Nephron progenitor cell (in vitro differentiated cells): ENCODE measurements at regions not wholly inside any gene's neighbourhood (a gene's known extent, or its start where the extent isn't known, plus 50 kb on each side); places are given as distances from the start of the nearest gene placed in this dataset.

Experiments
- DNase-seq: peaks from one replicate; pipeline ENCODE4 v3.0.0; 2021
- H3K27ac Mint-ChIP-seq: 2 replicates; pipeline ENCODE4 v1.8.0; 2021; ENCODE audit warnings: mild to moderate bottlenecking, moderate library complexity, mixed read lengths
- H3K27me3 Mint-ChIP-seq: 2 replicates; pipeline ENCODE4 v1.8.0; 2021; ENCODE audit warnings: mild to moderate bottlenecking, low read depth, mixed read lengths; ENCODE audit not compliant: poor library complexity
- H3K36me3 Mint-ChIP-seq: 2 replicates; pipeline ENCODE4 v1.8.0; 2021; ENCODE audit warnings: low read depth, mixed read lengths
- H3K4me1 Mint-ChIP-seq: 2 replicates; pipeline ENCODE4 v1.8.0; 2021; ENCODE audit warnings: mixed read lengths
- H3K4me3 Mint-ChIP-seq: 2 replicates; pipeline ENCODE4 v1.8.0; 2021; ENCODE audit warnings: mild to moderate bottlenecking, moderate library complexity, mixed read lengths
- H3K9me3 Mint-ChIP-seq: 2 replicates; pipeline ENCODE4 v1.8.0; 2021; ENCODE audit warnings: mild to moderate bottlenecking, moderate library complexity, mixed read lengths
- TF ChIP-seq, protein P1 (sequence below): fragments of 200-600 bp; sonication (generic); IDR thresholded peaks from 2 replicates; pipeline ENCODE4 v1.5.0; 2021; ENCODE audit warnings: antibody characterized with exemption

DNA sequence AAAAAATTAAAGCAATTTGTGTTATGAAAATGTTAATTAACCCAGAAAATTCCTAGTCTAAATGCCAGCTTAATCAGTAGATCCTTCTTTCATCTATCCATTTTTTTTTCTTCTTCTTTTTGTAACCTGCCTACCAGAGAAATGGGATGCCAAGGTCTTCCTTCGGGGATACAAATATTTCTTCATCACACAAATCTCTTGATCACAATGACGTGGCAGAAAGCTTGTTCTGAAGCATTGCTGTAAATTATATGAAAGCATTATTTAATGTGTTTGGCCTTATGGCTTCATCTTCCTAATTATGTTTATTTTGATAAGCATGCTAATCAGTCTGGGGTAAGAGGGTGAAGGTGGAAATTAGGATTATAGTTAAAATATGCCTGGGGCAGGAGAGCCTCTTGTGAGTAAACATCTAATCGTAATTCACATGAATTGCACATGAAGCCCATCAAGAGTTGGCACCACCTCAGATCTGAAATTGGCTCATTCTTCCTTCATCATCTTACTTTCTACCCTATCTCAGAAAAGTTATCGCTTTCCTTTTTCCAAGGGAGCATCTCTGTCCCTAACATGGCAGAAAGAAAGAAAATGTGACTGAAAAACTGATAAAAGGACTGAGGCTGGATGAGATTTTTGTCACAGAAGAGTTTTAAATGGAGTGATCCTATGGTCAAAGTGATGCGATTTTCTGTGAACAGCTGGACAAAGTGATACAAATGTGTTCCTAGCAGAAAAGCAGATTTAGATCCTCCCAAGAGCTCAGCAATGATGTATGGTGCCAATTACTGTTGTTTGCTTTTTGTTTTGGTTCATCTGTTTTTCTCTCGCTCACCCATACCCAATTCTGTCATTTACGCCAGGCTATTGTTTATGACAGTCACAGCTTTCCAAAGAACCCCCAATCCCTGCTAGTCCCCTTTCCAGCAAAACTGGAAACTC is 76.9 kb upstream of the PMAIP1 start:
- TF ChIP-seq, protein P1, sequence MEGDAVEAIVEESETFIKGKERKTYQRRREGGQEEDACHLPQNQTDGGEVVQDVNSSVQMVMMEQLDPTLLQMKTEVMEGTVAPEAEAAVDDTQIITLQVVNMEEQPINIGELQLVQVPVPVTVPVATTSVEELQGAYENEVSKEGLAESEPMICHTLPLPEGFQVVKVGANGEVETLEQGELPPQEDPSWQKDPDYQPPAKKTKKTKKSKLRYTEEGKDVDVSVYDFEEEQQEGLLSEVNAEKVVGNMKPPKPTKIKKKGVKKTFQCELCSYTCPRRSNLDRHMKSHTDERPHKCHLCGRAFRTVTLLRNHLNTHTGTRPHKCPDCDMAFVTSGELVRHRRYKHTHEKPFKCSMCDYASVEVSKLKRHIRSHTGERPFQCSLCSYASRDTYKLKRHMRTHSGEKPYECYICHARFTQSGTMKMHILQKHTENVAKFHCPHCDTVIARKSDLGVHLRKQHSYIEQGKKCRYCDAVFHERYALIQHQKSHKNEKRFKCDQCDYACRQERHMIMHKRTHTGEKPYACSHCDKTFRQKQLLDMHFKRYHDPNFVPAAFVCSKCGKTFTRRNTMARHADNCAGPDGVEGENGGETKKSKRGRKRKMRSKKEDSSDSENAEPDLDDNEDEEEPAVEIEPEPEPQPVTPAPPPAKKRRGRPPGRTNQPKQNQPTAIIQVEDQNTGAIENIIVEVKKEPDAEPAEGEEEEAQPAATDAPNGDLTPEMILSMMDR, result no peak
- Mint-ChIP-seq H3K36me3 (no peaks in the 10 kb centered on the region), H3K27me3 (peaks cover 11% of the 10 kb centered on the region), H3K4me3 (no peak overlapping the region), H3K9me3 (no peaks in the 10 kb centered on the region), H3K27ac (no peak overlapping the region), H3K4me1 (peaks cover 35% of the 10 kb centered on the region)
- no peak for DNase-seq

- DNase-seq, result no peak
- Mint-ChIP-seq H3K27ac (no peak overlapping the region), H3K4me1 (peaks cover 40% of the 10 kb centered on the region), H3K27me3 (peaks cover 11% of the 10 kb centered on the region), H3K4me3 (no peak overlapping the region), H3K9me3 (peaks cover 3% of the 10 kb centered on the region), H3K36me3 (no peaks in the 10 kb centered on the region)
- TF ChIP-seq, protein P1, result no peak
Observed at GRCh38 chr18:59821983-59822382, 77.8 kb upstream of the PMAIP1 start.

GRCh38 chr18:59820663-59821062 is 79.1 kb upstream of the PMAIP1 start:
- DNase-seq, result no peak
- TF ChIP-seq, protein P1, result no peak
- no peaks in the 10 kb centered on the region for H3K36me3 Mint-ChIP-seq
- no peak overlapping the region for H3K4me3 Mint-ChIP-seq
- peaks cover 7% of the 10 kb centered on the region for H3K27me3 Mint-ChIP-seq
- peaks cover 41% of the 10 kb centered on the region for H3K4me1 Mint-ChIP-seq
- no peak overlapping the region for H3K27ac Mint-ChIP-seq
- peaks cover 4% of the 10 kb centered on the region for H3K9me3 Mint-ChIP-seq

DNA sequence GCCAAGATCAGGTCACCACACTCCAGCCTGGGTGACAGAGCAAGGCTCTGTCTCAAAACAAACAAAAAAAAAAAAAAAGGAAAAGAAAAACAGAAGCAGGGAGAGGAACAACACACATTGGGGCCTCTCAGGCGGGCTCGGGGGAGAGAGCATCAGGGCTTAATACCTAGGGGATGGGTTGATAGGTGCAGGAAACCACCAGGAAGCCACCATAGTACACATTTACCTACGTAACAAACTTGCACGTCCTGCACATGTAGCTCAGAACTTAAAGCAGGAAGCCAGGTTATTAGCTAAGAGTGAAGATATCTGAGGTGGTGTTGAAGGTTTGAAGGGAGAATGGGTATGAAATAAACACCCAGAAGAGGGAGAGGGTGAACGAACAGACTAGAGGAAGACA is 81.0 kb upstream of the PMAIP1 start:
- H3K4me1 Mint-ChIP-seq, result peaks cover 38% of the 10 kb centered on the region
- H3K27me3 Mint-ChIP-seq, result peaks cover 4% of the 10 kb centered on the region
- no peak overlapping the region for H3K27ac Mint-ChIP-seq
- TF ChIP-seq, protein P1, result no peak
- DNase-seq, result no peak
- peaks cover 4% of the 10 kb centered on the region for H3K9me3 Mint-ChIP-seq
- H3K4me3 Mint-ChIP-seq, result no peak overlapping the region
- no peaks in the 10 kb centered on the region for H3K36me3 Mint-ChIP-seq

GRCh38 chr18:59814891-59815290 is 84.9 kb upstream of the PMAIP1 start:
- Mint-ChIP-seq H3K36me3 (no peaks in the 10 kb centered on the region), H3K4me3 (no peak overlapping the region), H3K27ac (no peak overlapping the region), H3K9me3 (peaks cover 4% of the 10 kb centered on the region), H3K4me1 (peaks cover 16% of the 10 kb centered on the region), H3K27me3 (peaks cover 2% of the 10 kb centered on the region)
- DNase-seq, result no peak
- TF ChIP-seq, protein P1, result no peak

GRCh38 chr18:59813942-59814341 is 85.9 kb upstream of the PMAIP1 start:
- Mint-ChIP-seq H3K27ac (no peak overlapping the region), H3K4me1 (peaks cover 15% of the 10 kb centered on the region), H3K9me3 (peaks cover 4% of the 10 kb centered on the region), H3K4me3 (no peak overlapping the region), H3K27me3 (peaks cover 6% of the 10 kb centered on the region), H3K36me3 (no peaks in the 10 kb centered on the region)
- no peak for DNase-seq
- TF ChIP-seq, protein P1, result no peak
